Type B pancreatic cell (in vitro differentiated cells): ENCODE measurements at regions not wholly inside any gene's neighbourhood (a gene's known extent, or its start where the extent isn't known, plus 50 kb on each side); places are given as distances from the start of the nearest gene placed in this dataset.

Experiments used
- DNase-seq: peaks from one replicate; pipeline ENCODE4 v3.0.0; 2021; ENCODE audit warnings: mixed read lengths; ENCODE audit not compliant: unreplicated experiment; ENCODE audit errors: extremely low spot score
- H3K27ac Mint-ChIP-seq: 2 replicates; pipeline ENCODE4 v1.8.0; 2021; ENCODE audit warnings: mild to moderate bottlenecking, mixed read lengths
- H3K27me3 Mint-ChIP-seq: 2 replicates; pipeline ENCODE4 v1.8.0; 2021; ENCODE audit warnings: mixed read lengths
- H3K36me3 Mint-ChIP-seq: 2 replicates; pipeline ENCODE4 v1.8.0; 2021; ENCODE audit warnings: mixed read lengths
- H3K4me1 Mint-ChIP-seq: one replicate; pipeline ENCODE4 v1.8.0; 2021; ENCODE audit warnings: mixed read lengths; ENCODE audit not compliant: unreplicated experiment
- H3K4me3 Mint-ChIP-seq: 2 replicates; pipeline ENCODE4 v1.8.0; 2021; ENCODE audit warnings: mild to moderate bottlenecking, mixed read lengths
- H3K9me3 Mint-ChIP-seq: 2 replicates; pipeline ENCODE4 v1.8.0; 2021; ENCODE audit warnings: mixed read lengths
- CTCF ChIP-seq: fragments of 200-600 bp; sonication (generic); conservative IDR thresholded peaks from 2 replicates; pipeline ENCODE4 v1.5.0; 2021; ENCODE audit warnings: antibody characterized with exemption, mild to moderate bottlenecking

DNA sequence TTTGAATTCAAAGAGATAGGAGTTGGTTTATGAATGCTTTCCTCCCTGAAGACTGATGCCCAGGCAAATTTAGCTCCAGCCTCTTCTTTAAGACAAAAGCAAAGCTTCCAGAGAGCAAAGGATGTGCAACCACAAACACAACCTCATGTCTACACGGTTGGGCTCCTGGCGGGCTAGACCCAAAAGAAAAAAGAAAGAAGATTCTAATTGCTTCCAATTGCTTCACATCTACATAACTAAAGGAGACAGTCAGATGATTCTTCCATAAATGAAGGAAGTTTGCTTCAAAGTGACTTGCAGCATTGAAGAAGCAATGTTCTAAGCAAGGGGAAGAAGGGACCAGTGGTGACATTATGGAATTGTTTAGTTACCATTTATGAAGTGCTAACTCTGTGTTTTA, 1603.0 kb upstream of the TENM3 start:
- DNase-seq, result no peak
- no peak for TF ChIP-seq CTCF

DNA sequence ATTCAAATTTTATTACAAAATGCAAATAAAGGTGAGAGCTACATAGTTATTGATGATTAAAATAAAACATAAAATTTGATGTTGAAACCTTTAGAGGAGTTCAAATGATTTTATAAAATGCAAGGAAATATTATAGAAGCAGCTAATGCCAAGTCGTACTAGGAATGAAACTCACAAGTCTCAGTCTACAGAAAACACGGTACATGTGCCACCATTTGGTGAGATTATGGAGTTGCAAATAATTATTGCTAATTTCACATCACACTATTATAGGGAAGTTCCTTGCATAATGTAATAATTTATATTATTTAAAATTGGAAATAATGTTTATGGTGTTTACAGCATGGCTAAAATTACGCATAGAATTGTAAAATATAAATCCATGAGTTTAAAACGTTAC, 1601.7 kb upstream of the TENM3 start:
- no peaks in the 10 kb centered on the region for H3K36me3 Mint-ChIP-seq
- no peak overlapping the region for H3K4me3 Mint-ChIP-seq
- TF ChIP-seq CTCF, result no peak
- no peak for DNase-seq
- peaks cover 8% of the 10 kb centered on the region for H3K4me1 Mint-ChIP-seq
- no peaks in the 10 kb centered on the region for H3K9me3 Mint-ChIP-seq
- peaks cover 11% of the 10 kb centered on the region for H3K27me3 Mint-ChIP-seq
- H3K27ac Mint-ChIP-seq, result no peak overlapping the region

More for the DNA sequence above, 1603.0 kb upstream of the TENM3 start:
- no peaks in the 10 kb centered on the region for H3K9me3 Mint-ChIP-seq
- H3K36me3 Mint-ChIP-seq, result no peaks in the 10 kb centered on the region
- peaks cover 16% of the 10 kb centered on the region for H3K4me1 Mint-ChIP-seq
- H3K27ac Mint-ChIP-seq, result no peak overlapping the region
- H3K4me3 Mint-ChIP-seq, result no peak overlapping the region
- peaks cover 11% of the 10 kb centered on the region for H3K27me3 Mint-ChIP-seq

DNA sequence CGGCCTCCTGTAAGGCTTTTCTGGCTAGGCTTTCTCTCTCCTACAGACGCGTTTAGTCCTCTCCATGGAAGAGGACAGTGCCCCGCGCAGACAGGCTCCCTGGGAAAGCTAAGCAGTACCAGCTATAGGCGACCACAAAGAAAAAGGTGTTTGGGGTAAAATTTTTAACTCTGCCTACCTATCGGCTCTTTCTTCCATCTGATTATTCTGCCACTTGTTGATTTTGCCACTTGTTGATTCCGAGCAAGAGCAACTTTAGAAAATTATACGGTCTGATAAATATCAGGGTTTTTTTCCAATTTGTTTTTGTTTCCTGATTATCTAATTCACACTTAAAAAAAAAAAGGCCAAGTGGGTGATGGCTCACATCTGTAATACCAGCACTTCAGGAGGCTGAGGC, 1600.5 kb upstream of the TENM3 start:
- no peak overlapping the region for H3K4me3 Mint-ChIP-seq
- H3K27ac Mint-ChIP-seq, result no peak overlapping the region
- H3K4me1 Mint-ChIP-seq, result no peaks in the 10 kb centered on the region
- TF ChIP-seq CTCF, result no peak
- peaks cover 11% of the 10 kb centered on the region for H3K27me3 Mint-ChIP-seq
- no peaks in the 10 kb centered on the region for H3K36me3 Mint-ChIP-seq
- no peaks in the 10 kb centered on the region for H3K9me3 Mint-ChIP-seq
- no peak for DNase-seq

DNA sequence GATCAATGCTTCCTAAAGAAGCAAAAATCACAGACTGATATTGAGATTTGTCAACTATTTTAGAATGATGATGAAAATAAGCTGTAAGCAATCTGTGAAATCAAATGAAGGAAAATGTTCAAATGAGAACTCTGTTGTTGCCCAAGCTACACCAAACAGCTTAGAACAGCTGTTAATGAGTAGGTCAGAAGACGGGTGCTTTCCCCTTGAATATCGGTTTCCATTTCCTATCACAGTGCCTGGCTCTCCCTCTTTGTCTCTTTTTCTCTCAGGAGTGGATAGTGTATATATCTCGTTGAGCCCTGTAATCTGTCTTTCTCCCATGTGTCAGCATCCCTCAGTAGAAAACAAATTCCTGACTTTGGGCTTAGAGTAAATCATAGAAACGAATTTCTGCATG, 1592.9 kb upstream of the TENM3 start:
- no peak overlapping the region for H3K27ac Mint-ChIP-seq
- H3K36me3 Mint-ChIP-seq, result no peaks in the 10 kb centered on the region
- no peaks in the 10 kb centered on the region for H3K9me3 Mint-ChIP-seq
- no peak for TF ChIP-seq CTCF
- no peaks in the 10 kb centered on the region for H3K27me3 Mint-ChIP-seq
- no peak overlapping the region for H3K4me3 Mint-ChIP-seq
- peaks cover 9% of the 10 kb centered on the region for H3K4me1 Mint-ChIP-seq
- no peak for DNase-seq

GRCh38 chr4:180652533-180652932, 1590.7 kb upstream of the TENM3 start:
- no peaks in the 10 kb centered on the region for H3K27me3 Mint-ChIP-seq
- H3K4me3 Mint-ChIP-seq, result no peak overlapping the region
- H3K4me1 Mint-ChIP-seq, result peaks cover 15% of the 10 kb centered on the region
- H3K36me3 Mint-ChIP-seq, result no peaks in the 10 kb centered on the region
- no peak for DNase-seq
- H3K9me3 Mint-ChIP-seq, result no peaks in the 10 kb centered on the region
- no peak overlapping the region for H3K27ac Mint-ChIP-seq
- no peak for TF ChIP-seq CTCF

DNA sequence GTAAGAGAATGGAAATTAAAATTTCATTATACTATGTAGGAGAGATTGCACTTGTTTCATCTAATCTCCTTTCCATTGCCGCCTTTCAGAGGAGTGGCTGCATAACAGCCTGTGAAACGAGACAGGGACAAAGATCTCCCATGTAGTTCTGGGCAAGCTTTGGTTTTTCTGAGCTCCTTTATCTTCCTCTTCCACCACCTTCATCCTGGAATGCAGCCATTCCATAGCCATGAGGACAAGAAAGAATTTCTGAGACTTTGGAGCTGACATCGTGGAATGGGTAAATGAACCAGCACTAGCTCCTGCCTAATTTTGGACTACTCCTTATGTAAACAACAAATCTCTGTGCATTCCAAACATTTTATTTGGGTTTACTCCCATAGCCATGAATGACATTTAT, 1587.3 kb upstream of the TENM3 start:
- Mint-ChIP-seq H3K9me3 (no peaks in the 10 kb centered on the region), H3K36me3 (no peaks in the 10 kb centered on the region), H3K27me3 (no peaks in the 10 kb centered on the region), H3K27ac (no peak overlapping the region), H3K4me3 (no peak overlapping the region), H3K4me1 (peaks cover 15% of the 10 kb centered on the region)
- no peak for DNase-seq
- no peak for TF ChIP-seq CTCF
